ENCODE measurements at regions not wholly inside any gene's neighbourhood (a gene's known extent, or its start where the extent isn't known, plus 50 kb on each side); places are given as distances from the start of the nearest gene placed in this dataset.

DNA sequence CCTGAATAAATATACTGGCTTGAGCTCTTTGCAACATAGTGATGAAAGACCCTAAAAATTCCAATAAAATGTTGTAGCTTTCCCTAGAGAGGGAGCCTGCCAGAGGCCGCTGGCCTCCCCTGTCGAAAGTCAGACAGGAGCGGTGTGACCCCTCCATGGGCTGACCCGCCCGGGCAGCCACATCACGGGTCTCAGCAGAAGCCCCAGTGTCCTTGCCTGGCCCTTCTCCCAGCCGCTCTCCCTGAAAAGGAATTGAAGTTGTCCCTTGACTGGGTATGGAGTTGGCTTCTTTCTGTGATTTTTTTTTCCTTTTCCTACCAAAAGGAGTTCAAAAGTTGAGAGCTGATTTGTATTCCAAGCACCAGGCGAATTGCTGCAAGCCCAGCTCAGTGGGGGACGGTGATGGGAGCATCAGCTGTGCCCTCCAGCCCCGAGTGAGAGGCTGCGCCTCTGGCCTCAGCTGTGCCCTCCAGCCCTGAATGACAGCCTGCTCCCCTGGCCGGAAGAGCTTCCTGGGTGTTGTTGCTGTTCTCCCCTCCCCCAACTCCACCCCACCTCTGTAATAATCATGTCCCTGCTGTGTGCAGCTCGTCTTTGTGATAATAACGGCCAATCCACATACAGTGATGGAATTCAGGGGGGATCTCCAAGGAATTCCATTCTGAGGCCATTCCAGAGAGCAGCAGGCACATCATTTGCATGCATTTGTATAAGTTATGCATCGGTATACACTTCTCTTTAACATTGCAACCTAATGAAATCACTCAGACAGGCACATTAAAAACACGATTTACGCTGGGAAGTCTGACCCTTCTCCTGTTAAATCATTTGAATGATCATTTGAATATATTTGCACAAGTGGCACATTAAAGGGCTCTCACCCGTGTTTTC is 501.0 kb downstream of the EIPR1 start:
- H3K36me3 Mint-ChIP-seq: no peaks in the 10 kb centered on the region
- no peak for DNase-seq (ENCODE audit: low spot score in 2 of 2, unreplicated experiment in 2 of 2)
- TF ChIP-seq, protein P1, sequence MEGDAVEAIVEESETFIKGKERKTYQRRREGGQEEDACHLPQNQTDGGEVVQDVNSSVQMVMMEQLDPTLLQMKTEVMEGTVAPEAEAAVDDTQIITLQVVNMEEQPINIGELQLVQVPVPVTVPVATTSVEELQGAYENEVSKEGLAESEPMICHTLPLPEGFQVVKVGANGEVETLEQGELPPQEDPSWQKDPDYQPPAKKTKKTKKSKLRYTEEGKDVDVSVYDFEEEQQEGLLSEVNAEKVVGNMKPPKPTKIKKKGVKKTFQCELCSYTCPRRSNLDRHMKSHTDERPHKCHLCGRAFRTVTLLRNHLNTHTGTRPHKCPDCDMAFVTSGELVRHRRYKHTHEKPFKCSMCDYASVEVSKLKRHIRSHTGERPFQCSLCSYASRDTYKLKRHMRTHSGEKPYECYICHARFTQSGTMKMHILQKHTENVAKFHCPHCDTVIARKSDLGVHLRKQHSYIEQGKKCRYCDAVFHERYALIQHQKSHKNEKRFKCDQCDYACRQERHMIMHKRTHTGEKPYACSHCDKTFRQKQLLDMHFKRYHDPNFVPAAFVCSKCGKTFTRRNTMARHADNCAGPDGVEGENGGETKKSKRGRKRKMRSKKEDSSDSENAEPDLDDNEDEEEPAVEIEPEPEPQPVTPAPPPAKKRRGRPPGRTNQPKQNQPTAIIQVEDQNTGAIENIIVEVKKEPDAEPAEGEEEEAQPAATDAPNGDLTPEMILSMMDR (IDR thresholded peaks at IDR 0.05; ENCODE audit: unreplicated experiment): no peak
- H3K4me1 Mint-ChIP-seq: peaks cover 26% of the 10 kb centered on the region
- H3K4me3 Mint-ChIP-seq: no peak overlapping the region
- peak overlapping the region; percentile 83 for H3K27ac Mint-ChIP-seq
- H3K27me3 Mint-ChIP-seq (ENCODE audit: low read depth): no peaks in the 10 kb centered on the region
- no peaks in the 10 kb centered on the region for H3K9me3 Mint-ChIP-seq

GRCh38 chr2:2875831-2876230 is 501.8 kb downstream of the EIPR1 start:
- no peaks in the 10 kb centered on the region for H3K27me3 Mint-ChIP-seq (ENCODE audit: low read depth)
- no peak for DNase-seq (ENCODE audit: low spot score in 2 of 2, unreplicated experiment in 2 of 2)
- H3K4me3 Mint-ChIP-seq: no peak overlapping the region
- H3K27ac Mint-ChIP-seq: peak overlapping the region; percentile 83
- no peaks in the 10 kb centered on the region for H3K9me3 Mint-ChIP-seq
- H3K36me3 Mint-ChIP-seq: no peaks in the 10 kb centered on the region
- TF ChIP-seq, protein P1 (IDR thresholded peaks at IDR 0.05; ENCODE audit: unreplicated experiment): no peak
- peaks cover 32% of the 10 kb centered on the region for H3K4me1 Mint-ChIP-seq

GRCh38 chr2:2875296-2875695 is 502.3 kb downstream of the EIPR1 start:
- H3K27me3 Mint-ChIP-seq (ENCODE audit: low read depth): no peaks in the 10 kb centered on the region
- H3K4me3 Mint-ChIP-seq: no peak overlapping the region
- peaks cover 32% of the 10 kb centered on the region for H3K4me1 Mint-ChIP-seq
- TF ChIP-seq, protein P1 (IDR thresholded peaks at IDR 0.05; ENCODE audit: unreplicated experiment): no peak
- no peaks in the 10 kb centered on the region for H3K36me3 Mint-ChIP-seq
- peak overlapping the region; percentile 83 for H3K27ac Mint-ChIP-seq
- no peaks in the 10 kb centered on the region for H3K9me3 Mint-ChIP-seq
- no peak for DNase-seq (ENCODE audit: low spot score in 2 of 2, unreplicated experiment in 2 of 2)

DNA sequence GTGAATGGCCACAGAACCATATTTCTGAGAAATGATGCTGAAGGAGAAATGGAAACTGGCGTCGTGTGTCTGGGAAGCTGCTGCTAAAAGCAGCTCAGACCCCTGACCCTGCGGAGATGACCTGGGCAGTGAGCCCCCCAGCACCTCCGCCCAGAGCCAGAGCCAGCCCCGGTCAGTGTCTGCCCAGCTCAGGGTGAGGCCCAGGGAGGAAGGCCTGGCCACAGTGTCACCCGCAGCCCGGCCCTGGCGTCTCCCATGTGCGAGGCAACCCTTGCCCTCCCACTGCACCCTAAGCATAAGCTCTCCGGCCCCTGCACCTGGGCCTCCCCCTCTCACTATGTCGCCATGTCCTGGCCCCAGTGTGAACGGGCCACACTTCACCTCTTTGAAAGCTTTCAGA is 502.8 kb downstream of the EIPR1 start:
- TF ChIP-seq, protein P1 (IDR thresholded peaks at IDR 0.05; ENCODE audit: unreplicated experiment): no peak
- H3K9me3 Mint-ChIP-seq: no peaks in the 10 kb centered on the region
- no peaks in the 10 kb centered on the region for H3K27me3 Mint-ChIP-seq (ENCODE audit: low read depth)
- no peak for DNase-seq (ENCODE audit: low spot score in 2 of 2, unreplicated experiment in 2 of 2)
- H3K36me3 Mint-ChIP-seq: no peaks in the 10 kb centered on the region
- no peak overlapping the region for H3K27ac Mint-ChIP-seq
- H3K4me3 Mint-ChIP-seq: no peak overlapping the region
- H3K4me1 Mint-ChIP-seq: peaks cover 37% of the 10 kb centered on the region

DNA sequence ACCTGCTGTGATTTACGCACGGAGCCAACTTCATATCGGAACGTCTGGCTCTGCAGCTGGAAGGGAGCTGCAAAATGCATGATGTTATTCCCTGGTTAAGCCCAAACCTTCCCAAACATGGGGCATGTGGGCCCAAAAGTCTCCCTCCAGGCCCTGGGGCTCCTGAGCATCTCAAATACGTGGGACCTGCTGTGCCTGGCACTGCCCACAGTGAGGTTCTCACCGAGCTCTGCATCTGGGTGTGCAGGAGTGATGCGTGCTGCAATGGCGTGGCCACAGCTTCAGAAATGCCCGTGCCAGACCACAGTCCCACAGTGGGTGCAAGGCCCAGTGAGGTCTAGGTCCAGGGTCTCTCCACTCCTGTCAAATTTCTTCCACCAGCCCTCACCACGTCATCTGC is 503.3 kb downstream of the EIPR1 start:
- peaks cover 38% of the 10 kb centered on the region for H3K4me1 Mint-ChIP-seq
- H3K36me3 Mint-ChIP-seq: no peaks in the 10 kb centered on the region
- TF ChIP-seq, protein P1 (IDR thresholded peaks at IDR 0.05; ENCODE audit: unreplicated experiment): no peak
- no peaks in the 10 kb centered on the region for H3K9me3 Mint-ChIP-seq
- H3K27ac Mint-ChIP-seq: no peak overlapping the region
- H3K27me3 Mint-ChIP-seq (ENCODE audit: low read depth): no peaks in the 10 kb centered on the region
- DNase-seq (ENCODE audit: low spot score in 2 of 2, unreplicated experiment in 2 of 2): no peak
- H3K4me3 Mint-ChIP-seq: no peak overlapping the region

All from mesothelial cell of epicardium (in vitro differentiated cells).